ENCODE measurements at regions not wholly inside any gene's neighbourhood (a gene's known extent, or its start where the extent isn't known, plus 50 kb on each side); places are given as distances from the start of the nearest gene placed in this dataset.
A peak's percentile ranks its signal among the peaks of the same experiment; 100 is the strongest.

DNA sequence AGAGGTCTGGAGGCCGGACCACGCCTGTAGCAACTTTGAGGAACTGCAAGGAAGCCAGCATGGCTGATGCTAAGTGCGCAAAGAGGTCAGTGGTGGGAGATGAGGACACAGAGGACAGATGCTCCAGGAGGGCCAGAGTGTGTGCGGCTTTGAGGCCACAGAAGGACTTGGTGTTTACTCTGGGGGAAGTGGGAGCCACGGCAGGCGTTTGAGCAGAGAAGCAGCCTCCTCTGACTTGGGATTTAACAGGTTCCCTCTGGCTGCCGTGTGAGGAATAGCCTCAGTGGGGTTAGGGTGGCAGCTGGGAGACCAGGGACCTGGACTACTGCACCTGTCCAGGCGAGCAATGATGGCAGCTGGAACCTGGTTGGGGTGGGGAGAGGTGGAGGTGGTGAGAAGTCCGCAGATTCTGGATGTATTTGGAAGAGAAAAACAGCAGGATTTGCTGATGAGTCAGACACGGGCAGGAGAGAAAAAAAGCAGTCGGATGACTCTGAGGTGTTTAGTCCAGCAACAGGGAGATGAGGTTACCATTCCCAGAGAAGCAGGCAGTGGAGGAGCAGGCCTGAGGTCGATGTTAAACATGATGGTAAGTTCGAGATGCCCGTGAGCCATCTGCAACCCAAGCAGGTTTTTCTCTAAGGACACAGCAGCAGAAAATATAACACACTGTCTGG, 143.5 kb downstream of the SCARB1 start:
- TF ChIP-seq, protein P1, sequence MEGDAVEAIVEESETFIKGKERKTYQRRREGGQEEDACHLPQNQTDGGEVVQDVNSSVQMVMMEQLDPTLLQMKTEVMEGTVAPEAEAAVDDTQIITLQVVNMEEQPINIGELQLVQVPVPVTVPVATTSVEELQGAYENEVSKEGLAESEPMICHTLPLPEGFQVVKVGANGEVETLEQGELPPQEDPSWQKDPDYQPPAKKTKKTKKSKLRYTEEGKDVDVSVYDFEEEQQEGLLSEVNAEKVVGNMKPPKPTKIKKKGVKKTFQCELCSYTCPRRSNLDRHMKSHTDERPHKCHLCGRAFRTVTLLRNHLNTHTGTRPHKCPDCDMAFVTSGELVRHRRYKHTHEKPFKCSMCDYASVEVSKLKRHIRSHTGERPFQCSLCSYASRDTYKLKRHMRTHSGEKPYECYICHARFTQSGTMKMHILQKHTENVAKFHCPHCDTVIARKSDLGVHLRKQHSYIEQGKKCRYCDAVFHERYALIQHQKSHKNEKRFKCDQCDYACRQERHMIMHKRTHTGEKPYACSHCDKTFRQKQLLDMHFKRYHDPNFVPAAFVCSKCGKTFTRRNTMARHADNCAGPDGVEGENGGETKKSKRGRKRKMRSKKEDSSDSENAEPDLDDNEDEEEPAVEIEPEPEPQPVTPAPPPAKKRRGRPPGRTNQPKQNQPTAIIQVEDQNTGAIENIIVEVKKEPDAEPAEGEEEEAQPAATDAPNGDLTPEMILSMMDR (IDR thresholded peaks at IDR 0.05; ENCODE audit: low read depth, low read length, missing control alignments): peak; percentile 56

DNA sequence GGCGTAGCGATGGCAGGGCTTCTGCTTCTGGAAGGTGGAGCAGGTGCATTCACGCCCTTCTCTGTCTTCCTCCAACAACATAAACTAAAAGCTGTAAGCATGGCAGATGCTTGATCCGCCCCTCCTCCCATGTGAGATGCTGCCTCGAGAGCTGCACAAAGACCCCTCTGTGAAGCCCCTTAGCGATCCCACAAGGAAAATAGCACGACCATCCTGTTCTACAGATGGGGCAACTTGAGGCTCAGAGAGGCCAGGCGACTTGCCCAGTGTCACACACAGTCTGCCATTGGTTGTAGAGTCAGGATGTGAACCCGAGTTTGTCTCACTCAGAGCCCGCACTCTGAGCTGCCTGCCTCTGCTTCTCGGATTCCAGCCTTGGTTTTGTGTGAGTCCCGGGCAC, 144.4 kb downstream of the SCARB1 start:
- TF ChIP-seq, protein P1 (IDR thresholded peaks at IDR 0.05; ENCODE audit: low read depth, low read length, missing control alignments): no peak
- H3K4me3 ChIP-seq (ENCODE audit: low read depth, low read length): no peak overlapping the region
- DNase-seq (ENCODE audit: low read depth): no peak
- in situ Hi-C loops (cut with HindIII; ENCODE audit: low sequenced_read_pairs): no loop called here

More for the DNA sequence above, 143.5 kb downstream of the SCARB1 start:
- in situ Hi-C loops (cut with HindIII; ENCODE audit: low sequenced_read_pairs): no loop called here
- no peak overlapping the region for H3K4me3 ChIP-seq (ENCODE audit: low read depth, low read length)
- peak; percentile 68 for DNase-seq (ENCODE audit: low read depth)

DNA sequence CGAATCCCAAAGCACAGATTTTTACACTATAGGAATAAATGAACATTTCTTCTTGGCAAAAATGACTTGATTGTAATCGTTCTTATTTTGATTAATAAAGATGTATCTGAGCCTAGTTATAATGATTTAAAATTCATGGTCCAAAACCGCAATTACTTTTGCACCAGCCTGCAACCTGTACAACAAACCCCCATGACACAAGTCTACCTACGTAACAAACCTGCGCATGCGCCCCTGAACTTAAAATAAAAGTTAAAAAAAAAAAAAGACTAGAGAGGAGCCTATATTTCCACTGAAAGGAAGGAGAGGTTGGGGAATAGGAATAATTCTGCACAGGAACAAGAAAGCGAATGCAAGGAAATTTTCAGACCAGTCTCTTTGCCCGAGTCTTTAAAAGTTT, 145.2 kb downstream of the SCARB1 start:
- H3K4me3 ChIP-seq (ENCODE audit: low read depth, low read length): no peak overlapping the region
- TF ChIP-seq, protein P1 (IDR thresholded peaks at IDR 0.05; ENCODE audit: low read depth, low read length, missing control alignments): no peak
- in situ Hi-C loops (cut with HindIII; ENCODE audit: low sequenced_read_pairs): no loop called here
- no peak for DNase-seq (ENCODE audit: low read depth)

DNA sequence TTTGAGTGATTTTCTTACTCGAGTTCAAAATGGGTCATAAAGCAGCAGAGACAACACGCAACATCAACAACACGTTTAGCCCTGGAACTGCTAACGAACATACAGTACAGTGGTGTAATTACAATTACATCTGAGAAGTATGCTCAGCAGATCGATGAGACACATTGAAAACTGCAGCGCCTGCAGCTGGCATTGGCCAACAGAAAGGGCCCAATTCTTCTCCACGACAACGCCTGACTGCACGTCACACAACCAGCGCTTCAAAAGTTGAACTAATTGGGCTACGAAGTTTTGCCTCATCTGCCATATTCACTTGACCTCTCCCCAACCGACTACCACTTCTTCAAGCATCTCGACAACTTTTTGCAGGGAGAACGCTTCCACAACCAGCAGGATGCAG, 145.6 kb downstream of the SCARB1 start:
- DNase-seq (ENCODE audit: low read depth): no peak
- in situ Hi-C loops (cut with HindIII; ENCODE audit: low sequenced_read_pairs): no loop called here
- TF ChIP-seq, protein P1 (IDR thresholded peaks at IDR 0.05; ENCODE audit: low read depth, low read length, missing control alignments): no peak
- no peak overlapping the region for H3K4me3 ChIP-seq (ENCODE audit: low read depth, low read length)

DNA sequence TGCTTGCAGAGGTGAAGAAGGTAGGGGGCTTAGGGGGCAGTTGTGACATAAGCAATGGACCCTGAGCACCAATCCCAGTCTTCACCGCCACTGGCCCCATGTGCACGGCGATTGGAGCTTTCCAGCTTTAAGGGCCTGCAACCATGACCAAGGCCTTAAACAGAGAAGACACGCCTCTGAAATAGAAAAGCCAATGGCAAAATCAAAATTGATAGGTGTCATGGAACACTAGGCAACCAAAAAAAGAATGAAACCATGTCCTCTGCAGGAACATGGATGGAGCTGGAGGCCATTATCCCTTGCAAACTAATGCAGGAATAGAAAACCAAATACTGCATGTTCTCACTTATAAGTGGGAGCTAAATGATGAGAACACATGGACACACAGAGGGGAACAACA, 146.3 kb downstream of the SCARB1 start:
- no peak for DNase-seq (ENCODE audit: low read depth)
- in situ Hi-C loops (cut with HindIII; ENCODE audit: low sequenced_read_pairs): no loop called here
- TF ChIP-seq, protein P1 (IDR thresholded peaks at IDR 0.05; ENCODE audit: low read depth, low read length, missing control alignments): no peak
- no peak overlapping the region for H3K4me3 ChIP-seq (ENCODE audit: low read depth, low read length)

DNA sequence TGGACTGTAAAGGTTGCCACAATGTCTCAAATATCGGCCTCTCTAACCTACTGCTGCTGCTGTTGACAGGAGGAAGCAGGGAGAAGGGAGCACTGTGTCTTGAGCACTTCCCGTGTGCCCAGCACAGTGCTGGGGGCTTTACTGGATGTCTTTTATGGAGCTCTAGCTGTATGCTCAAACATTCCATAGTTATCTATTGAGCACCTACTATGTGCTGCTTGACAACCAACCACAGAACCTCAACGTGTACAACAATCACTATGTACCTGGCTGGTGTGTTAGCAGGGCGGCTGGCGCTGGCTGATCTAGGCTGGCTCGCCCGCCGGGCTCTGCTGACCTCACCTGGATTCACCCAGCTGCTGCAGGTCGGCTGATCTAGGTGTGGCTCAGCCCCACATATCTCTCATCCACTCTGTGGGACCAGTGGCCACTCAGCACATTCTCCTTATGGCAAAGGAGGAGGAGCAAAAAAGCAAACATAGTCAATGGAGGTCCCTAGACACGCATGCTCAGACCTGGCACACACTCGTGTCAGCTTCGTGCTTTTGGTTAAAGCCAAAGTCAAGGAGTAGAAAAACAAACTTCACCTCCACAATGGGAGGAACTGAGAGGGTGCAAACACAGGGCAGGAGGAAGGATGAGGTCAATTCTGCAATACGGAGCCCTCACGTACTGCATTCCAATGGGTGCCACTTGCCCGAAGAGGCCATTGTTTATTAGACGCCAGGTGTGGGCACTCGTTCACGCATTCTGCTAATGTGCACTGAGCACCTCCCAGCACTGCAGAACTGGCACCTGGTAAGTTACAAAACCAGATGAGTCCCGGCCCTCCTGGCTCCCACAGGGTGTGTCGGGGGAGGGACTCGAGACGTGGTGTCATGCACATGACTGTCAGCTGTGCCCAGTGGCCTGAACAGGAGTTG, 147.2 kb downstream of the SCARB1 start:
- no peak for DNase-seq (ENCODE audit: low read depth)
- TF ChIP-seq, protein P1 (IDR thresholded peaks at IDR 0.05; ENCODE audit: low read depth, low read length, missing control alignments): no peak
- no peak overlapping the region for H3K4me3 ChIP-seq (ENCODE audit: low read depth, low read length)
- in situ Hi-C loops (cut with HindIII; ENCODE audit: low sequenced_read_pairs): no loop called here

All from astrocyte of the cerebellum (primary cell).